Dendritic cell treated with granulocyte-macrophage colony-stimulating factor and Interleukin-4, amounts not matched to agents 40 ng/mL and 50 ng/mL, for 4 days (primary cell): ENCODE measurements at regions not wholly inside any gene's neighbourhood (a gene's known extent, or its start where the extent isn't known, plus 50 kb on each side); places are given as distances from the start of the nearest gene placed in this dataset.

Source experiments
- H3K27ac Mint-ChIP-seq: one replicate; pipeline ENCODE4 v1.8.0; 2022; ENCODE audit warnings: mild to moderate bottlenecking, mixed read lengths
- H3K27me3 Mint-ChIP-seq: one replicate; pipeline ENCODE4 v1.8.0; 2022; ENCODE audit warnings: mild to moderate bottlenecking, mixed read lengths
- H3K36me3 Mint-ChIP-seq: one replicate; pipeline ENCODE4 v1.8.0; 2022; ENCODE audit warnings: low read depth, mixed read lengths
- H3K4me1 Mint-ChIP-seq: one replicate; pipeline ENCODE4 v1.8.0; 2022; ENCODE audit warnings: low read depth, mixed read lengths
- H3K4me3 Mint-ChIP-seq: one replicate; pipeline ENCODE4 v1.8.0; 2022; ENCODE audit warnings: mild to moderate bottlenecking, moderate library complexity, mixed read lengths
- H3K9me3 Mint-ChIP-seq: one replicate; pipeline ENCODE4 v1.8.0; 2022; ENCODE audit warnings: mixed read lengths
- intact Hi-C: fragments of 100-400 bp; cut with micrococcal nuclease; formaldehyde crosslinking; loops from one replicate; pipeline ENCODE4 v1.15.0; 2022

DNA sequence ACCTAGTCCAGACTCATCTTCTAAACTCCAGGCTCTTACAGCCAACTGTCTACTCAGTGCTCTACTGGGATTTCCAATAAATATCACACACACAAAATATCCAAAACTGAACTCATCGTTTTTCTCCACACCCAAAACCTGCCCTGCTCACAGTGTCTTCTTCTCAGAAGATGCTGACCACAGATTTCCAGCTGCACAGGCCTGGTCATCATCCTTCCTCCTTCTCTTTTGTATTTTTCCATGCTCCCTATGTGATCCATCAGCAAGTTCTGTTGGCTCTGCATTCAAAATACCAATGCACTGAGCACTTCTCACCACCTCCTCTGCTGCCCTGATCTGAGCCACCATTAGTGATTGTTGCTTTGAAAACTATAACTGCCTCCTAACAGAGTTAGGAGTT lies 159.5 kb upstream of the KAZN start:
- Mint-ChIP-seq H3K36me3 (no peaks in the 10 kb centered on the region), H3K4me3 (no peak overlapping the region), H3K27ac (no peak overlapping the region), H3K27me3 (no peaks in the 10 kb centered on the region), H3K4me1 (no peaks in the 10 kb centered on the region), H3K9me3 (no peaks in the 10 kb centered on the region)
- intact Hi-C loops: no loop called here

DNA sequence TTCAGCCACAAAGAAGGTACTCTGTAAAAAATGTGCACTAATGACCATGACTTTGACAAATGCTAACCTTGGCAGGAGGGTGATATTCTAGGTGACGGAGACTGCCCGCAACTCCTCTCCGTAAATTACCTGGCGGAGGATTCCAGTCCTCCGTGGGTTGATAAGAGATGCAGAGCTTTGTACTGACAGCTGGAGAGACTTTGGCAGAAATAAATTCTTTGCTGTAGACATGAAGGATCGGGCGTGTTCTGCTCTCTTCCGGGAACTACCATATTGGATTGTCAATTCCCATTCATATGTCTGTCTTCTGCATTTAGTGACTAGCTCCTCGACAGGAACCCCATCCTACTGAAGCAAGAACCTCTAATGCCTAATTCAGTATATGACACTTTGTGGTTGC lies 158.3 kb upstream of the KAZN start:
- Mint-ChIP-seq H3K27ac (no peak overlapping the region), H3K4me3 (no peak overlapping the region), H3K36me3 (no peaks in the 10 kb centered on the region), H3K4me1 (no peaks in the 10 kb centered on the region), H3K9me3 (no peaks in the 10 kb centered on the region), H3K27me3 (no peaks in the 10 kb centered on the region)
- intact Hi-C loops: no loop called here

DNA sequence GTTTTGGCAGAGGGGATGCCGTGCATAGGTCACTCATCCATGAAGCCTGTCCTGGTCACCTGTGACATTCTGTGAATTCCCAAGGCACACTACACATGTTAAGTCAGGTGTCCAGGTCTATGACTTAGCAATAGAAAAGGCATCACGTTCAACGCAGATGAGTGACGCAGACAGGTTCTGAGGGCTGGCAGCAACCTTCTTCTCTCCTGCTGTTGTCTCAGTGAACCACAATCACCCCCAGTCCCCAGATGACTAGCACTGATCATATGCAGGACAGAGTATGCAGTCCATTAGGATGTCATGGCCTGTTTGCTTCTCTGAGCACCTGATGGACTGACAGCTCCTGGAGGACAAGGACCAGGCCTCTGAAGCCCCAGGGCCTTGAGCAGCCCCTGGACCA lies 157.8 kb upstream of the KAZN start:
- no peaks in the 10 kb centered on the region for H3K4me1 Mint-ChIP-seq
- H3K9me3 Mint-ChIP-seq: no peaks in the 10 kb centered on the region
- H3K27ac Mint-ChIP-seq: no peak overlapping the region
- no peaks in the 10 kb centered on the region for H3K36me3 Mint-ChIP-seq
- H3K4me3 Mint-ChIP-seq: no peak overlapping the region
- intact Hi-C loops: no loop called here
- H3K27me3 Mint-ChIP-seq: no peaks in the 10 kb centered on the region

GRCh38 chr1:14441302-14441741 lies 157.2 kb upstream of the KAZN start:
- no peak overlapping the region for H3K27ac Mint-ChIP-seq
- H3K9me3 Mint-ChIP-seq: no peaks in the 10 kb centered on the region
- H3K27me3 Mint-ChIP-seq: no peaks in the 10 kb centered on the region
- no peaks in the 10 kb centered on the region for H3K36me3 Mint-ChIP-seq
- no peaks in the 10 kb centered on the region for H3K4me1 Mint-ChIP-seq
- intact Hi-C loops: no loop called here
- H3K4me3 Mint-ChIP-seq: no peak overlapping the region

DNA sequence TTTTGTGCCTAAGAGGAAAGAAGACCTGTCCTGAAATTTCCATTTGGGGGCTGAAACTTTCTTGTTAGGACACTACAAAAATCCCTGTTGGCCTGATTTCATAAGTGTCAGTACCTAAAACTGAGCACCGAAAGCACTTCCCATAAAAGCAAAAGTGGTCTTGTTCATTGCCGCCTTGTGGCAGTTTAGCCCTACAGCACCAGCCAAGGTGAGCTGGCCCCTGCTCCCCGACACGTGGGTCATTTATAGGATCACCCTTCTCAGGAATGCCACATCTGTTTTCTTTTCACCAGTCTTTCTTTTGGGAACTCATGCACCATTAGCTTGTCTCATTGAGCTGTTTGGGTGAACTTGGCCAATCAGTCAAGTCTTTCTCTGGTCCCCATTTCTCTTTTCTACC lies 155.8 kb upstream of the KAZN start:
- Mint-ChIP-seq H3K4me1 (no peaks in the 10 kb centered on the region), H3K27me3 (no peaks in the 10 kb centered on the region), H3K36me3 (no peaks in the 10 kb centered on the region), H3K9me3 (no peaks in the 10 kb centered on the region), H3K4me3 (no peak overlapping the region), H3K27ac (no peak overlapping the region)
- intact Hi-C loops: no loop called here

DNA sequence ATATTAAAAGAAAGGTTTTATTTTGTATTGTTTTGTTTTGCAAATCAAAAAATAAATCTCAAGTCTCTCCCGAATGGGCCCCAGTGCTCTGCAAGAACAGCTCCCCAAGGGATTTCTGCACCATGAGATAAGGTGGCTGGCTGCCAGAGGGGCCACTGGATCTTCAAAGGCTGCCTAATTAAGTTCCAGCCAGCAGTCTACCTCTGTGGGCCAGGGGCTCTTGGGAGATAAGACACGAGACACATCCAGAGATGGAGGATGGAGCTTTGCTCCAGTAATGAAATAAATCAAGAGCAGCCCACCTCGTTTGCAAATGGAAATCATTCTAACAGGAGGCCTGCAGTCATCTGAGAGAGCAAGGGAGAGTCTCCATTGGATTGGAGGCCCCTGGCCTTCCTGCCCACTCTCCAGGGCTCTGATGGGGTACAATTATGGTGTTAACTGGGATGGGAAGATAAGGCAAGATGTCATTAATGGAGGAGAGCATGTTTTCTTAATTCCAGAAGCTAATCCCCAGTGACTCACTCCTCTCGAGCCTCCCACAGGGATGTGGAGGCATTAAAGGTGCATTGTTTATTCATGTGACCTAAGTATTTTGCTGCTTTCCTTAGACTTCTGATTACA lies 155.2 kb upstream of the KAZN start:
- Mint-ChIP-seq H3K27ac (no peak overlapping the region), H3K9me3 (no peaks in the 10 kb centered on the region), H3K4me3 (no peak overlapping the region), H3K4me1 (no peaks in the 10 kb centered on the region), H3K36me3 (no peaks in the 10 kb centered on the region), H3K27me3 (no peaks in the 10 kb centered on the region)
- intact Hi-C loops: no loop called here

- intact Hi-C loops: no loop called here
- H3K27ac Mint-ChIP-seq: no peak overlapping the region
- no peak overlapping the region for H3K4me3 Mint-ChIP-seq
- no peaks in the 10 kb centered on the region for H3K4me1 Mint-ChIP-seq
- H3K36me3 Mint-ChIP-seq: no peaks in the 10 kb centered on the region
- peaks cover 1% of the 10 kb centered on the region for H3K27me3 Mint-ChIP-seq
- no peaks in the 10 kb centered on the region for H3K9me3 Mint-ChIP-seq
Observed at GRCh38 chr1:14451217-14451616, 147.3 kb upstream of the KAZN start.

GRCh38 chr1:14452551-14452950 lies 145.9 kb upstream of the KAZN start:
- no peaks in the 10 kb centered on the region for H3K9me3 Mint-ChIP-seq
- H3K36me3 Mint-ChIP-seq: no peaks in the 10 kb centered on the region
- intact Hi-C loops: no loop called here
- H3K4me1 Mint-ChIP-seq: no peaks in the 10 kb centered on the region
- H3K27me3 Mint-ChIP-seq: peaks cover 4% of the 10 kb centered on the region
- H3K4me3 Mint-ChIP-seq: no peak overlapping the region
- no peak overlapping the region for H3K27ac Mint-ChIP-seq

DNA sequence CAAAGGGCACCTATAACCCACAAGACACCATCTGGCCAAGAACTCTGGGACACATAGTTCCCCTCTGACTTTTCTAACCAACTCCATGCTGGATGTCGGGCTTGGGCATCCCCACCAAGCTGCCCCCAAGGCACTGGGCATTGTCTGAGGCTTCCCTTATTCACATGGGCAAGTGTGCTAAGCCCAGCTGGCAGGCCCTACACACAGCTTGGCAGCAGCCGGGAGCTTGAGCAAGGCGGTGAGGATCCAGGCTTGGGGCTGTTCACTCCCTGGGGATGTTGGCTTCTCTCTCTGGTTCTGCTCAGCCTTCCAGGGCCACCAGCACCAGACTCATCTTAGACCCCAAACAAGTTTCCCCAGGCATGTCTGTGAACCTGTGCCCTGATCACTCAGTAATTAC lies 138.3 kb upstream of the KAZN start:
- H3K9me3 Mint-ChIP-seq: no peaks in the 10 kb centered on the region
- H3K27me3 Mint-ChIP-seq: peaks cover 5% of the 10 kb centered on the region
- H3K36me3 Mint-ChIP-seq: no peaks in the 10 kb centered on the region
- intact Hi-C loops: no loop called here
- no peaks in the 10 kb centered on the region for H3K4me1 Mint-ChIP-seq
- H3K4me3 Mint-ChIP-seq: no peak overlapping the region
- H3K27ac Mint-ChIP-seq: no peak overlapping the region

GRCh38 chr1:14462851-14463250 lies 135.6 kb upstream of the KAZN start:
- Mint-ChIP-seq H3K9me3 (no peaks in the 10 kb centered on the region), H3K36me3 (no peaks in the 10 kb centered on the region), H3K4me3 (no peak overlapping the region), H3K27ac (no peak overlapping the region), H3K27me3 (peaks cover 2% of the 10 kb centered on the region), H3K4me1 (no peaks in the 10 kb centered on the region)
- intact Hi-C loops: no loop called here

DNA sequence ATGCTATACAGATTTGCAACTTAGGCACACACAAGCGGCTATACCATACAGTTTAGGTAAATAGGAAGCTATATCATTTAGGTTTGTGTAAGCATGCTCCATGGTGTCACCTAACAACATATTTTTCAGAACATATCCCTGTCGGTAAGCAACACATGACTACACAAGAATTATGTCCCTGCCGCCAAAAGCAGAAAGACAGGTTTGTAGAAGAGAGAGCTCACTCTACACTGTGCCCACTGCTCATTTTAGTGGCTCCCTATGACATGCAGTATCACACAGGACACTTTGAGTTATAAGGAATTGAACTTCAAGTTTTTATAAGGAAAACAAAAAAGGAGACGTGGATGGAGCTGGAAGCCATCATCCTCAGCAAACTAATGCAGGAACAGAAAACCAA lies 132.5 kb upstream of the KAZN start:
- Mint-ChIP-seq H3K4me3 (no peak overlapping the region), H3K9me3 (no peaks in the 10 kb centered on the region), H3K36me3 (no peaks in the 10 kb centered on the region), H3K27me3 (no peaks in the 10 kb centered on the region), H3K27ac (no peak overlapping the region), H3K4me1 (no peaks in the 10 kb centered on the region)
- intact Hi-C loops: no loop called here

GRCh38 chr1:14467112-14467511 lies 131.4 kb upstream of the KAZN start:
- Mint-ChIP-seq H3K4me3 (no peak overlapping the region), H3K27me3 (no peaks in the 10 kb centered on the region), H3K4me1 (no peaks in the 10 kb centered on the region), H3K36me3 (no peaks in the 10 kb centered on the region), H3K27ac (no peak overlapping the region), H3K9me3 (no peaks in the 10 kb centered on the region)
- intact Hi-C loops: no loop called here

DNA sequence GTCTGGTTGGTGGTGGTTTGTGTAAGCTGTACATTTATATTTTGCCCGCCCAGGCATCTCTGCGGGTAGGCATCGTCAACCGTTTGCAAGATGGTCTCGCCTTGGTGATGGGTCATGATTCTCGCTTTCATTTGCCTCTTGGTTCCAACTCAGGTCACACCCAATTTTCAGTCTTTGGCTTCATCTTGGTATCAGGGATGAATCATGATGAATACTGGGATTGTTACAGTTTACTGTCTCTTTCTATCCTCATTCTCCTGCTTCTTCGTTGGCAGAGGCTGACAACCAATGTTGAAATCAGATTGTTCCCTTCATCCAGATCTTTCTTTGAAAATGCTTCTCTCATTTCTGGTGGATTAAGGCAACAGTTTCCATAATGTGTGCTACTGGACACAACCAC lies 129.7 kb upstream of the KAZN start:
- Mint-ChIP-seq H3K27ac (no peak overlapping the region), H3K4me1 (no peaks in the 10 kb centered on the region), H3K4me3 (no peak overlapping the region), H3K9me3 (no peaks in the 10 kb centered on the region), H3K27me3 (peaks cover 2% of the 10 kb centered on the region), H3K36me3 (no peaks in the 10 kb centered on the region)
- intact Hi-C loops: no loop called here

GRCh38 chr1:14470802-14471201 lies 127.7 kb upstream of the KAZN start:
- peaks cover 2% of the 10 kb centered on the region for H3K27me3 Mint-ChIP-seq

DNA sequence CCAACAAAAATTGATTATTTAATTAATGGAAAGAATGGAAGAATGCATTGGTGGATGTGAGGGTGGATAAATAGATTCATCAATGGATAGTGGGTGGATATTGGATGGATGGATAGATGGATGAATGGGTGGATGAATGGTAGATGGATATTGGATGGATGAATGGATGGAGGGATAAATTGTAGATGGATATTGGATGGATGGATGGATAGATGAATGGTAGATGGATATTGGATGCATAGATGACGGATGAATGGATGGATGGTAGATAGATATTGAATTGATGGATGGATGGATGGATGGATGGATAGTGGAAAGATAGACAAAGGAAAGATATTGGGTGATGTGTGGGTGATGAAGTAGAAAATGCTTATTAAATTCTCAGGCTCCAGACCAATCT lies 123.6 kb upstream of the KAZN start:
- no peak overlapping the region for H3K4me3 Mint-ChIP-seq
- H3K27me3 Mint-ChIP-seq: peaks cover 2% of the 10 kb centered on the region
- intact Hi-C loops: no loop called here
- no peaks in the 10 kb centered on the region for H3K9me3 Mint-ChIP-seq
- no peak overlapping the region for H3K27ac Mint-ChIP-seq
- H3K4me1 Mint-ChIP-seq: no peaks in the 10 kb centered on the region
- H3K36me3 Mint-ChIP-seq: no peaks in the 10 kb centered on the region

More at GRCh38 chr1:14470802-14471201, 127.7 kb upstream of the KAZN start:
- Mint-ChIP-seq H3K4me1 (no peaks in the 10 kb centered on the region), H3K4me3 (no peak overlapping the region), H3K36me3 (no peaks in the 10 kb centered on the region), H3K27ac (no peak overlapping the region), H3K9me3 (no peaks in the 10 kb centered on the region)
- intact Hi-C loops: no loop called here
